NCI-H82 (cell line): ENCODE measurements at regions not wholly inside any gene's neighbourhood (a gene's known extent, or its start where the extent isn't known, plus 50 kb on each side); places are given as distances from the start of the nearest gene placed in this dataset.

ENCODE experiments used
- DNase-seq: peaks from one replicate; lab custom pipeline; 2025; lab: John Stamatoyannopoulos, UW

GRCh38 chr3:87329065-87329464, 52.7 kb upstream of the POU1F1 start:
- DNase-seq, result no peak
